HCT116 (cell line): ENCODE measurements at regions not wholly inside any gene's neighbourhood (a gene's known extent, or its start where the extent isn't known, plus 50 kb on each side); places are given as distances from the start of the nearest gene placed in this dataset.

Experiments
- ATAC-seq: fragments of 200-7000 bp; cut with Tn5 transposase; 2 replicates; pipeline ENCODE4 v1.9.1; 2020; ENCODE audit warnings: mild to moderate bottlenecking, moderate library complexity
- BruUV-seq: library from RNA; stranded (reverse); fragments of 400-500 nt; replicated peaks from 2 replicates; lab custom pipeline; 2021; lab: Mats Ljungman, UMichigan
- CTCF ChIA-PET: fragments of 300-600 bp; sonication (Branson Sonifier 250); formaldehyde crosslinking; loops from one replicate; lab custom pipeline; 2021; ENCODE audit warnings: antibody characterized with exemption; lab: Charles Lee
- POLR2A ChIA-PET: fragments of 300-600, 350-600 bp; sonication (Branson Sonifier 250); formaldehyde crosslinking; loops from one replicate; lab custom pipeline; 2021; ENCODE audit warnings: antibody characterized with exemption; lab: Charles Lee
- RAD21 ChIA-PET, 2 experiments: fragments of 300-600 bp; sonication (Branson Sonifier 250); formaldehyde crosslinking; loops; one replicate each; lab custom pipeline; 2023; ENCODE audit warnings: low total read pairs in 2 of 2; ENCODE audit not compliant: uncharacterized antibody in 2 of 2, unreplicated experiment in 2 of 2, low non-redundant PET in 1 of 2; lab: Charles Lee
- DNase-seq: peaks from one replicate; pipeline ENCODE4 v3.0.0-alpha.2; 2010; ENCODE audit warnings: low read depth, low spot score
- H2AFZ ChIP-seq: fragments of 200-600 bp; shearing (Covaris generic), sonication (generic); 2 replicates; pipeline ENCODE4 v1.6.1; 2017; ENCODE audit warnings: low read depth, mixed run types, mixed read lengths, antibody characterized with exemption, low read length; ENCODE audit not compliant: poor library complexity, severe bottlenecking
- H3K27ac ChIP-seq: 2 replicates; pipeline ENCODE4 v1.5.1; 2012; ENCODE audit warnings: low read depth, low read length
- H3K27me3 ChIP-seq: fragments of 200-600 bp; sonication (generic); 2 replicates; pipeline ENCODE4 v1.6.1; 2016; ENCODE audit warnings: mixed run types, low read length, mixed read lengths; ENCODE audit not compliant: insufficient read depth
- H3K36me3 ChIP-seq, 2 experiments: fragments of 200-500 bp in 1 of 2; fragments of 200-600 bp in 1 of 2; sonication (Bioruptor generic) in 1 of 2; sonication (generic) in 1 of 2; 2 replicates each; pipeline versions ENCODE4 v1.5.1 to v1.6.1; 2014 to 2016; ENCODE audit warnings: low read length in 2 of 2, inconsistent platforms in 1 of 2, mixed read lengths in 1 of 2, mixed run types in 1 of 2; ENCODE audit not compliant: insufficient read depth in 2 of 2, control insufficient read depth in 1 of 2
- H3K4me1 ChIP-seq, 2 experiments: fragments of 200-600 bp in 1 of 2; sonication (generic) in 1 of 2; 2 replicates each; pipeline versions ENCODE4 v1.5.1 to v1.6.1; 2012 to 2017; ENCODE audit warnings: low read length in 2 of 2, inconsistent platforms in 1 of 2, mild to moderate bottlenecking in 1 of 2, mixed read lengths in 1 of 2, mixed run types in 1 of 2, moderate library complexity in 1 of 2; ENCODE audit not compliant: insufficient read depth in 2 of 2, control insufficient read depth in 1 of 2
- H3K4me2 ChIP-seq: fragments of 200-600 bp; sonication (generic); 2 replicates; pipeline ENCODE4 v1.6.1; 2017; ENCODE audit warnings: mixed run types, low read length, mixed read lengths
- H3K4me3 ChIP-seq, 2 experiments: fragments of 200-600 bp in 1 of 2; sonication (generic) in 1 of 2; replicated peaks in 1 of 2; 2 replicates each; pipeline ENCODE4 v1.5.1; 2011 to 2016; ENCODE audit warnings: low read length in 2 of 2, control low read depth in 1 of 2, low read depth in 1 of 2, mild to moderate bottlenecking in 1 of 2, mixed read lengths in 1 of 2, mixed run types in 1 of 2
- H3K79me2 ChIP-seq: fragments of 200-600 bp; sonication (generic); 2 replicates; pipeline ENCODE4 v1.6.1; 2017; ENCODE audit warnings: mild to moderate bottlenecking, mixed run types, low read length, moderate library complexity, mixed read lengths; ENCODE audit not compliant: insufficient read depth
- H3K9ac ChIP-seq: fragments of 200-600 bp; sonication (generic); 2 replicates; pipeline ENCODE4 v1.6.1; 2016; ENCODE audit warnings: low read length, mixed read lengths
- H3K9me2 ChIP-seq: fragments of 200-600 bp; sonication (generic), shearing (Covaris generic); 2 replicates; pipeline ENCODE4 v1.6.1; 2017; ENCODE audit warnings: mixed run types, mild to moderate bottlenecking, moderate library complexity; ENCODE audit not compliant: insufficient read depth
- H3K9me3 ChIP-seq, 2 experiments: fragments of 200-500 bp in 1 of 2; fragments of 200-600 bp in 1 of 2; sonication (Bioruptor generic) in 1 of 2; sonication (generic) in 1 of 2; 2 replicates each; pipeline ENCODE4 v1.6.1; 2014 to 2017; ENCODE audit warnings: low read length in 2 of 2, mixed read lengths in 2 of 2, inconsistent platforms in 1 of 2, low read depth in 1 of 2, mild to moderate bottlenecking in 1 of 2, mixed run types in 1 of 2, moderate library complexity in 1 of 2; ENCODE audit not compliant: control insufficient read depth in 1 of 2, insufficient read depth in 1 of 2
- H4K20me1 ChIP-seq: fragments of 200-600 bp; sonication (generic), shearing (Covaris generic); 2 replicates; pipeline ENCODE4 v1.6.1; 2017; ENCODE audit warnings: mixed run types, mild to moderate bottlenecking, moderate library complexity; ENCODE audit not compliant: insufficient read depth
- ELF1 ChIP-seq: IDR thresholded peaks from 2 replicates; pipeline ENCODE4 v1.6.1; 2012; ENCODE audit warnings: low read depth, borderline replicate concordance
- EZH2phosphoT487 ChIP-seq: fragments of 200-600 bp; IDR thresholded peaks from 2 replicates; pipeline ENCODE4 v1.6.1; 2018; ENCODE audit warnings: antibody characterized with exemption, borderline replicate concordance
- SP1 ChIP-seq: IDR thresholded peaks from 2 replicates; pipeline ENCODE4 v1.6.1; 2012; ENCODE audit warnings: low read depth
- SRF ChIP-seq: IDR thresholded peaks from 2 replicates; pipeline ENCODE4 v1.6.1; 2012; ENCODE audit warnings: low read depth
- TCF7L2 ChIP-seq: IDR thresholded peaks from 2 replicates; pipeline ENCODE4 v1.7.0; 2011; ENCODE audit warnings: borderline replicate concordance, inconsistent platforms; ENCODE audit not compliant: insufficient read depth, insufficient read length; ENCODE audit errors: extremely low read depth
- ZNF274 ChIP-seq: fragments of 200-500 bp; sonication (Bioruptor generic); IDR thresholded peaks from 2 replicates; pipeline ENCODE4 v1.6.1; 2014; ENCODE audit warnings: mild to moderate bottlenecking, low read depth, low read length, inconsistent platforms
- intact Hi-C: fragments of 100-400 bp; cut with micrococcal nuclease; formaldehyde crosslinking; loops from 2 replicates; pipeline ENCODE4 v1.10.0; 2022
- TF ChIP-seq, protein P1 (sequence below): IDR thresholded peaks from 2 replicates; pipeline ENCODE4 v1.6.1; 2012
- TF ChIP-seq, protein P2 (sequence below), 3 experiments: fragments of 200-600 bp in 1 of 3; sonication (generic) in 1 of 3; IDR thresholded peaks in 2 of 3; conservative IDR thresholded peaks in 1 of 3; 2 replicates each; pipeline ENCODE4 v1.5.1; 2012 to 2017; ENCODE audit warnings: low read depth in 2 of 3, low read length in 2 of 3, antibody characterized with exemption in 1 of 3, borderline replicate concordance in 1 of 3, control low read depth in 1 of 3, mild to moderate bottlenecking in 1 of 3, mixed read lengths in 1 of 3, mixed run types in 1 of 3, moderate library complexity in 1 of 3; ENCODE audit not compliant: insufficient read depth in 1 of 3

DNA sequence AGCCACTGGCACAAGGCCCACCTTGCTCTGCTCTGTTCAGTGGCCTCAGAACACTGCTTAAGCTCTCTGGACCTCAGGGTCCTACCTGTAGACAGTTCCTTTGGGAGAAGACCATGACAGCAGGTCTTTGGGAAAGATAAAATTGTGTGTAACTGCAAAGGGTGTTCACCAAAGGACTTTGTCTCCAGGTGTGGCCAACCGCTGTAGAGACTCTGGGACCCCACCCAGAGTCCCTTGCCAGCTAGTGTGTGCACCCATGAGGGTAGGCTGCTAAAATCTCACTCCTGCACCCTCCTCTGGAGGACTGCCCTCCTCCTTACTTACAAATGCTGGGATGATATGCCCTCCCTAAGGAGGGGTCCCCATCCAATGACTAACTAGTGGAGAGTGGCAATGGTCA lies 211.2 kb downstream of the TSHZ3 start:
- ChIA-PET CTCF (no interaction called here), POLR2A (no interaction called here)
- TF ChIP-seq SP1 (no peak), EZH2phosphoT487 (no peak), SRF (no peak), ELF1 (no peak), TCF7L2 (no peak), ZNF274 (no peak)
- TF ChIP-seq, protein P1, sequence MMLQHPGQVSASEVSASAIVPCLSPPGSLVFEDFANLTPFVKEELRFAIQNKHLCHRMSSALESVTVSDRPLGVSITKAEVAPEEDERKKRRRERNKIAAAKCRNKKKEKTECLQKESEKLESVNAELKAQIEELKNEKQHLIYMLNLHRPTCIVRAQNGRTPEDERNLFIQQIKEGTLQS: no peak
- TF ChIP-seq, protein P2, sequence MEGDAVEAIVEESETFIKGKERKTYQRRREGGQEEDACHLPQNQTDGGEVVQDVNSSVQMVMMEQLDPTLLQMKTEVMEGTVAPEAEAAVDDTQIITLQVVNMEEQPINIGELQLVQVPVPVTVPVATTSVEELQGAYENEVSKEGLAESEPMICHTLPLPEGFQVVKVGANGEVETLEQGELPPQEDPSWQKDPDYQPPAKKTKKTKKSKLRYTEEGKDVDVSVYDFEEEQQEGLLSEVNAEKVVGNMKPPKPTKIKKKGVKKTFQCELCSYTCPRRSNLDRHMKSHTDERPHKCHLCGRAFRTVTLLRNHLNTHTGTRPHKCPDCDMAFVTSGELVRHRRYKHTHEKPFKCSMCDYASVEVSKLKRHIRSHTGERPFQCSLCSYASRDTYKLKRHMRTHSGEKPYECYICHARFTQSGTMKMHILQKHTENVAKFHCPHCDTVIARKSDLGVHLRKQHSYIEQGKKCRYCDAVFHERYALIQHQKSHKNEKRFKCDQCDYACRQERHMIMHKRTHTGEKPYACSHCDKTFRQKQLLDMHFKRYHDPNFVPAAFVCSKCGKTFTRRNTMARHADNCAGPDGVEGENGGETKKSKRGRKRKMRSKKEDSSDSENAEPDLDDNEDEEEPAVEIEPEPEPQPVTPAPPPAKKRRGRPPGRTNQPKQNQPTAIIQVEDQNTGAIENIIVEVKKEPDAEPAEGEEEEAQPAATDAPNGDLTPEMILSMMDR (IDR thresholded peaks at IDR 0.05 in 2 of 3, conservative IDR thresholded peaks at IDR 0.05 in 1 of 3; ENCODE audit: borderline replicate concordance in 1 of 3, insufficient read depth in 1 of 3, low read depth in 2 of 3, low read length in 2 of 3): no peak
- TF ChIP-seq, all 23 proteins: peak for 0

More for the DNA sequence above, 211.2 kb downstream of the TSHZ3 start:
- H3K27ac ChIP-seq: no peak overlapping the region
- no peak overlapping the region for H3K4me2 ChIP-seq
- no TSS peak for BruUV-seq
- H3K4me1 ChIP-seq: no peaks in the 10 kb centered on the region
- RAD21 ChIA-PET: no interaction called here
- ATAC-seq (no peak), DNase-seq (no peak)
- no peaks in the 10 kb centered on the region for H3K36me3 ChIP-seq
- no peaks in the 10 kb centered on the region for H3K27me3 ChIP-seq
- intact Hi-C loops: no loop called here
- H3K9me3 ChIP-seq: peaks cover 16 to 37% of the 10 kb centered on the region in 2 experiments; a peak in 2 of 4 replicates
- no peak overlapping the region for H3K9ac ChIP-seq
- H2AFZ ChIP-seq: no peak overlapping the region
- H4K20me1 ChIP-seq: no peaks in the 10 kb centered on the region
- H3K9me2 ChIP-seq: no peaks in the 10 kb centered on the region
- H3K79me2 ChIP-seq: no peaks in the 10 kb centered on the region
- H3K4me3 ChIP-seq: no peak overlapping the region
